OCI-LY3 (cell line): ENCODE measurements at regions not wholly inside any gene's neighbourhood (a gene's known extent, or its start where the extent isn't known, plus 50 kb on each side); places are given as distances from the start of the nearest gene placed in this dataset.

Source experiments
- EZH2phosphoT487 ChIP-seq: fragments of 200-600 bp; shearing (Covaris generic); IDR thresholded peaks from 2 replicates; pipeline ENCODE4 v1.6.1; 2018; ENCODE audit warnings: antibody characterized with exemption, mixed run types, low read depth
- TF ChIP-seq, protein P1 (sequence below): fragments of 200-600, 300-600 bp; sonication (generic); IDR thresholded peaks from 2 replicates; pipeline ENCODE4 v1.5.1; 2014; ENCODE audit warnings: antibody characterized with exemption, low read length, low read depth

DNA sequence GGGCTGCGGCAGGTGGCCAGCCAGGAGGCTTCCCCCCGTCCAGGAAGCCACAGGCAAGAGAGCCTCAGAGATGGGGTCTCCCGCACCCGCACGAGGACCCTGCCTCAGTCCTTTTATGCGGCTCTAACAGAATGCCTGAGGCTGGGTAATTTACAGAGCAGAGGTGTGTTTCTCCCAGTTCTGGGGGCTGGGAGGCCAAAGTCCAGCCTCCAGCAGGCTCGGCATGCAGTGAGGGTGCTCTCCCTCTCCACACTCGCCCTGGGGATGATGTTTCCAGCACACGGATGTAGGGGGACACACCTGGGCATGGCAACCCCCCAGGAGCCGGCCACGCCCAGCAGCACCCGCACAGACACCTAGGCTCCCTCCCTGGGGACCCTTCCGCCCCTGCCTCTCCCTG lies 95.4 kb upstream of the PPP1R26 start:
- TF ChIP-seq, protein P1, sequence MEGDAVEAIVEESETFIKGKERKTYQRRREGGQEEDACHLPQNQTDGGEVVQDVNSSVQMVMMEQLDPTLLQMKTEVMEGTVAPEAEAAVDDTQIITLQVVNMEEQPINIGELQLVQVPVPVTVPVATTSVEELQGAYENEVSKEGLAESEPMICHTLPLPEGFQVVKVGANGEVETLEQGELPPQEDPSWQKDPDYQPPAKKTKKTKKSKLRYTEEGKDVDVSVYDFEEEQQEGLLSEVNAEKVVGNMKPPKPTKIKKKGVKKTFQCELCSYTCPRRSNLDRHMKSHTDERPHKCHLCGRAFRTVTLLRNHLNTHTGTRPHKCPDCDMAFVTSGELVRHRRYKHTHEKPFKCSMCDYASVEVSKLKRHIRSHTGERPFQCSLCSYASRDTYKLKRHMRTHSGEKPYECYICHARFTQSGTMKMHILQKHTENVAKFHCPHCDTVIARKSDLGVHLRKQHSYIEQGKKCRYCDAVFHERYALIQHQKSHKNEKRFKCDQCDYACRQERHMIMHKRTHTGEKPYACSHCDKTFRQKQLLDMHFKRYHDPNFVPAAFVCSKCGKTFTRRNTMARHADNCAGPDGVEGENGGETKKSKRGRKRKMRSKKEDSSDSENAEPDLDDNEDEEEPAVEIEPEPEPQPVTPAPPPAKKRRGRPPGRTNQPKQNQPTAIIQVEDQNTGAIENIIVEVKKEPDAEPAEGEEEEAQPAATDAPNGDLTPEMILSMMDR, result no peak
- no peak for TF ChIP-seq EZH2phosphoT487
